IMR-90 (cell line): ENCODE measurements at regions not wholly inside any gene's neighbourhood (a gene's known extent, or its start where the extent isn't known, plus 50 kb on each side); places are given as distances from the start of the nearest gene placed in this dataset.

Source experiments
- ATAC-seq: fragments of 200-7000 bp; cut with Tn5 transposase; 2 replicates; pipeline ENCODE4 v1.9.1; 2020; ENCODE audit warnings: low read depth, mild to moderate bottlenecking, moderate library complexity
- BruUV-seq: library from RNA; stranded (reverse); fragments of 400-500 nt; replicated peaks from 2 replicates; lab custom pipeline; 2021; lab: Mats Ljungman, UMichigan
- CTCF ChIA-PET: fragments of 300-600 bp; formaldehyde crosslinking; extraction: SDS; loops from one replicate; lab custom pipeline; 2021; ENCODE audit warnings: antibody characterized with exemption; lab: Yijun Ruan, JAX
- POLR2A ChIA-PET: fragments of 300-600 bp; sonication (Branson Sonifier 250); formaldehyde crosslinking; loops from one replicate; lab custom pipeline; 2022; ENCODE audit warnings: antibody characterized with exemption; ENCODE audit not compliant: unreplicated experiment; lab: Charles Lee
- DNase-seq: peaks from one replicate; pipeline ENCODE4 v3.0.0; 2013
- H2AFZ ChIP-seq: replicated peaks from 2 replicates; pipeline ENCODE3; 2013; ENCODE audit warnings: low read length, mild to moderate bottlenecking; ENCODE audit not compliant: poor library complexity
- H2AK5ac ChIP-seq: 2 replicates; pipeline ENCODE4 v1.6.1; 2013; ENCODE audit warnings: low read depth, low read length, inconsistent platforms
- H2AK9ac ChIP-seq: replicated peaks from 2 replicates; pipeline ENCODE3; 2013; ENCODE audit warnings: mild to moderate bottlenecking, low read depth, low read length, moderate library complexity; ENCODE audit not compliant: poor library complexity
- H2BK120ac ChIP-seq: 2 replicates; pipeline ENCODE4 v1.6.1; 2013; ENCODE audit warnings: low read depth, low read length, inconsistent platforms
- H2BK15ac ChIP-seq: 3 replicates; pipeline ENCODE4 v1.6.1; 2013; ENCODE audit warnings: low read depth, low read length, inconsistent platforms
- H2BK20ac ChIP-seq: 2 replicates; pipeline ENCODE4 v1.6.1; 2013; ENCODE audit warnings: low read depth, mild to moderate bottlenecking, inconsistent platforms, low read length, moderate library complexity
- H2BK5ac ChIP-seq: 2 replicates; pipeline ENCODE4 v1.6.1; 2013; ENCODE audit warnings: mild to moderate bottlenecking, low read depth, low read length, inconsistent platforms; ENCODE audit not compliant: poor library complexity, severe bottlenecking
- H3K14ac ChIP-seq: replicated peaks from 2 replicates; pipeline ENCODE4 v1.6.1; 2013; ENCODE audit warnings: low read depth, low read length, inconsistent platforms
- H3K18ac ChIP-seq: 2 replicates; pipeline ENCODE4 v1.6.1; 2013; ENCODE audit warnings: low read depth, low read length, control low read depth
- H3K23ac ChIP-seq: 2 replicates; pipeline ENCODE4 v1.6.1; 2013; ENCODE audit warnings: low read depth, low read length, inconsistent platforms
- H3K27ac ChIP-seq: 2 replicates; pipeline ENCODE4 v1.5.1; 2013; ENCODE audit warnings: mild to moderate bottlenecking, control low read depth, low read length; ENCODE audit not compliant: insufficient read depth
- H3K27me3 ChIP-seq: 2 replicates; pipeline ENCODE4 v1.6.1; 2013; ENCODE audit warnings: low read length; ENCODE audit not compliant: control insufficient read depth, insufficient read depth
- H3K36me3 ChIP-seq: 2 replicates; pipeline ENCODE4 v1.6.1; 2013; ENCODE audit warnings: low read length, mixed read lengths; ENCODE audit not compliant: control insufficient read depth, insufficient read depth
- H3K4ac ChIP-seq: 2 replicates; pipeline ENCODE4 v1.6.1; 2013; ENCODE audit warnings: low read depth, low read length, inconsistent platforms
- H3K4me1 ChIP-seq: 2 replicates; pipeline ENCODE4 v1.6.1; 2013; ENCODE audit warnings: low read length, mixed read lengths; ENCODE audit not compliant: control insufficient read depth, insufficient read depth
- H3K4me2 ChIP-seq: 2 replicates; pipeline ENCODE4 v1.6.1; 2013; ENCODE audit warnings: low read depth, mild to moderate bottlenecking, control low read depth, low read length, moderate library complexity
- H3K4me3 ChIP-seq: 2 replicates; pipeline ENCODE4 v1.5.1; 2013; ENCODE audit warnings: low read depth, mild to moderate bottlenecking, control low read depth, low read length, moderate library complexity; ENCODE audit not compliant: insufficient read depth
- H3K56ac ChIP-seq: 2 replicates; pipeline ENCODE4 v1.6.1; 2013; ENCODE audit warnings: low read length, inconsistent platforms; ENCODE audit not compliant: insufficient read depth; ENCODE audit errors: extremely low read depth
- H3K79me1 ChIP-seq, 2 experiments: 2 replicates each; pipeline ENCODE4 v1.6.1; 2013; ENCODE audit warnings: low read length in 2 of 2, inconsistent platforms in 1 of 2, low read depth in 1 of 2
- H3K9ac ChIP-seq: 2 replicates; pipeline ENCODE4 v1.6.1; 2013; ENCODE audit warnings: low read depth, low read length, control low read depth
- H3K9me1 ChIP-seq: 2 replicates; pipeline ENCODE4 v1.6.1; 2013; ENCODE audit warnings: low read length, inconsistent platforms; ENCODE audit not compliant: insufficient read depth
- H3K9me3 ChIP-seq: 2 replicates; pipeline ENCODE4 v1.6.1; 2013; ENCODE audit warnings: low read length; ENCODE audit not compliant: control insufficient read depth, insufficient read depth
- H4K20me1 ChIP-seq: 2 replicates; pipeline ENCODE4 v1.6.1; 2013; ENCODE audit warnings: low read length, inconsistent platforms; ENCODE audit not compliant: insufficient read depth
- H4K5ac ChIP-seq: 2 replicates; pipeline ENCODE4 v1.6.1; 2013; ENCODE audit warnings: mild to moderate bottlenecking, low read depth, low read length, control low read depth
- H4K8ac ChIP-seq, 2 experiments: 2 replicates each; pipeline ENCODE4 v1.6.1; 2013; ENCODE audit warnings: low read depth in 2 of 2, low read length in 2 of 2, control low read depth in 1 of 2, inconsistent platforms in 1 of 2
- H4K91ac ChIP-seq: 2 replicates; pipeline ENCODE4 v1.6.1; 2013; ENCODE audit warnings: low read depth, low read length, inconsistent platforms; ENCODE audit not compliant: insufficient read depth
- BHLHE40 ChIP-seq: fragments of 150-350 bp; IDR thresholded peaks from 2 replicates; pipeline ENCODE4 v1.6.1; 2016; ENCODE audit warnings: mild to moderate bottlenecking, low read depth, low read length
- CEBPB ChIP-seq: IDR thresholded peaks from 2 replicates; pipeline ENCODE4 v1.6.1; 2012; ENCODE audit warnings: low read depth, low read length, improper control_type of control experiment
- CHD1 ChIP-seq: IDR thresholded peaks from 2 replicates; pipeline ENCODE4 v1.6.1; 2012; ENCODE audit warnings: low read depth, low read length, improper control_type of control experiment
- CTCF ChIP-seq: conservative IDR thresholded peaks from 2 replicates; pipeline ENCODE4 v1.5.1; 2012; ENCODE audit warnings: mild to moderate bottlenecking, low read depth, low read length, improper control_type of control experiment
- ELK1 ChIP-seq: fragments of 150-350 bp; IDR thresholded peaks from 2 replicates; pipeline ENCODE4 v1.6.1; 2016; ENCODE audit warnings: low read depth, mild to moderate bottlenecking, low read length, moderate library complexity, borderline replicate concordance
- FOS ChIP-seq: fragments of 150-350 bp; IDR thresholded peaks from 2 replicates; pipeline ENCODE4 v1.6.1; 2016; ENCODE audit warnings: low read depth, low read length
- MAFK ChIP-seq: IDR thresholded peaks from 2 replicates; pipeline ENCODE4 v1.6.1; 2012; ENCODE audit warnings: low read depth, low read length, improper control_type of control experiment
- MAZ ChIP-seq: IDR thresholded peaks from 2 replicates; pipeline ENCODE4 v1.6.1; 2012; ENCODE audit warnings: low read depth, mild to moderate bottlenecking, low read length, improper control_type of control experiment, moderate library complexity, borderline replicate concordance
- MXI1 ChIP-seq: IDR thresholded peaks from 2 replicates; pipeline ENCODE4 v1.6.1; 2012; ENCODE audit warnings: low read depth, mild to moderate bottlenecking, low read length, moderate library complexity, borderline replicate concordance
- NFE2L2 ChIP-seq: fragments of 150-350 bp; IDR thresholded peaks from 2 replicates; pipeline ENCODE4 v1.6.1; 2016; ENCODE audit warnings: low read depth, mild to moderate bottlenecking, low read length
- POLR2A ChIP-seq: IDR thresholded peaks from 2 replicates; pipeline ENCODE4 v1.6.1; 2012; ENCODE audit warnings: mild to moderate bottlenecking, low read depth, low read length
- RAD21 ChIP-seq: IDR thresholded peaks from 2 replicates; pipeline ENCODE4 v1.6.1; 2012; ENCODE audit warnings: low read length, improper control_type of control experiment
- RCOR1 ChIP-seq: IDR thresholded peaks from 2 replicates; pipeline ENCODE4 v1.6.1; 2012; ENCODE audit warnings: mild to moderate bottlenecking, low read length, improper control_type of control experiment; ENCODE audit not compliant: insufficient replicate concordance
- SMC3 ChIP-seq: fragments of 150-350 bp; IDR thresholded peaks from 2 replicates; pipeline ENCODE4 v1.6.1; 2016; ENCODE audit warnings: low read depth, mild to moderate bottlenecking, antibody characterized with exemption, low read length, moderate library complexity
- USF2 ChIP-seq: fragments of 150-350 bp; IDR thresholded peaks from 2 replicates; pipeline ENCODE4 v1.6.1; 2017; ENCODE audit warnings: mild to moderate bottlenecking, antibody characterized with exemption, low read length, low read depth
- dilution Hi-C: fragments of 300-500 bp; cut with HindIII; formaldehyde crosslinking; loops from one replicate; pipeline ENCODE4 v1.14.3; 2018; ENCODE audit warnings: low sequenced_read_pairs; ENCODE audit not compliant: unreplicated experiment
- in situ Hi-C: fragments of 300-500 bp; cut with MboI; formaldehyde crosslinking; loops from 3 replicates; pipeline ENCODE4 v1.14.3; 2019; ENCODE audit warnings: low sequenced_read_pairs, inconsistent platforms, mixed read lengths
- intact Hi-C: fragments of 100-400 bp; cut with micrococcal nuclease; formaldehyde crosslinking; loops from 2 replicates; pipeline ENCODE4 v1.10.0; 2022

GRCh38 chr4:154013576-154013975 is 224.7 kb upstream of the SFRP2 start:
- dilution Hi-C loops, result no loop called here
- H3K27me3 ChIP-seq, result no peaks in the 10 kb centered on the region
- no peaks in the 10 kb centered on the region for H3K36me3 ChIP-seq
- POLR2A ChIA-PET, result no interaction called here
- H3K9me1 ChIP-seq, result no peaks in the 10 kb centered on the region
- peaks cover 8% of the 10 kb centered on the region for H3K9me3 ChIP-seq
- H3K27ac ChIP-seq, result no peak overlapping the region
- H2BK120ac ChIP-seq, result no peak overlapping the region
- H4K91ac ChIP-seq, result no peak overlapping the region
- H3K79me1 ChIP-seq, result no peaks in the 10 kb centered on the region
- no peaks in the 10 kb centered on the region for H3K4me1 ChIP-seq
- no peaks in the 10 kb centered on the region for H4K20me1 ChIP-seq
- no peak overlapping the region for H3K4ac ChIP-seq
- TF ChIP-seq MAFK (no peak), POLR2A (no peak), NFE2L2 (no peak), USF2 (no peak), FOS (no peak), MXI1 (no peak), MAZ (no peak), CEBPB (no peak), ELK1 (no peak), RCOR1 (no peak), SMC3 (no peak), BHLHE40 (no peak), RAD21 (no peak), CHD1 (no peak), CTCF (no peak)
- DNase-seq (no peak), ATAC-seq (no peak)
- no peak overlapping the region for H3K14ac ChIP-seq
- no peak overlapping the region for H4K8ac ChIP-seq
- H3K9ac ChIP-seq, result no peak overlapping the region
- no peak overlapping the region for H2AK5ac ChIP-seq
- no peak overlapping the region for H2AK9ac ChIP-seq
- H2BK20ac ChIP-seq, result no peak overlapping the region
- intact Hi-C loops, result no loop called here
- no peak overlapping the region for H3K18ac ChIP-seq
- no peak overlapping the region for H2BK15ac ChIP-seq
- H3K56ac ChIP-seq, result no peak overlapping the region
- no peak overlapping the region for H2AFZ ChIP-seq
- no peak overlapping the region for H3K23ac ChIP-seq
- H3K4me2 ChIP-seq, result no peak overlapping the region
- no peak overlapping the region for H3K4me3 ChIP-seq
- no peak overlapping the region for H4K5ac ChIP-seq
- no TSS peak for BruUV-seq
- CTCF ChIA-PET, result no interaction called here
- in situ Hi-C loops, result no loop called here
- no peak overlapping the region for H2BK5ac ChIP-seq
